ENCODE measurements at regions not wholly inside any gene's neighbourhood (a gene's known extent, or its start where the extent isn't known, plus 50 kb on each side); places are given as distances from the start of the nearest gene placed in this dataset.

GRCh38 chr6:67976486-67976885 is 658.6 kb upstream of the ADGRB3 start:
- Histone ChIP-seq H3K9me3 (ENCODE audit: control insufficient read depth in 2 of 3, insufficient read depth in 1 of 3, low read length in 3 of 3) (no peaks in the 10 kb centered on the region), H3K27me3 (ENCODE audit: control insufficient read depth, insufficient read depth, low read length) (no peaks in the 10 kb centered on the region), H3K4me1 (ENCODE audit: control insufficient read depth in 2 of 3, insufficient read depth in 2 of 3, low read depth in 1 of 3, low read length in 3 of 3) (no peaks in the 10 kb centered on the region), H3K4me3 (ENCODE audit: low read length in 3 of 3) (no peak overlapping the region), H3K36me3 (ENCODE audit: control insufficient read depth in 2 of 3, insufficient read depth in 3 of 3, low read length in 3 of 3) (no peaks in the 10 kb centered on the region), H3K27ac (ENCODE audit: low read depth in 2 of 2, low read length in 2 of 2) (no peak overlapping the region), H3K9ac (ENCODE audit: low read length in 3 of 3) (no peak overlapping the region)
- DNase-seq (no peak), FAIRE-seq (no peak)
- intact Hi-C loops (cut with DNase I) = no loop called here
- no peak for TF ChIP-seq CTCF (IDR thresholded peaks at IDR 0.05; ENCODE audit: borderline replicate concordance, extremely low read depth, insufficient read depth)

GRCh38 chr6:67974931-67975330 is 660.2 kb upstream of the ADGRB3 start:
- FAIRE-seq = no peak
- intact Hi-C loops (cut with DNase I) = no loop called here
- DNase-seq = no peak
- Histone ChIP-seq H3K4me3 (ENCODE audit: low read length in 3 of 3) (no peak overlapping the region), H3K27me3 (ENCODE audit: control insufficient read depth, insufficient read depth, low read length) (no peaks in the 10 kb centered on the region), H3K27ac (ENCODE audit: low read depth in 2 of 2, low read length in 2 of 2) (no peak overlapping the region), H3K4me1 (ENCODE audit: control insufficient read depth in 2 of 3, insufficient read depth in 2 of 3, low read depth in 1 of 3, low read length in 3 of 3) (no peaks in the 10 kb centered on the region), H3K36me3 (ENCODE audit: control insufficient read depth in 2 of 3, insufficient read depth in 3 of 3, low read length in 3 of 3) (no peaks in the 10 kb centered on the region), H3K9me3 (ENCODE audit: control insufficient read depth in 2 of 3, insufficient read depth in 1 of 3, low read length in 3 of 3) (no peaks in the 10 kb centered on the region), H3K9ac (ENCODE audit: low read length in 3 of 3) (no peak overlapping the region)
- no peak for TF ChIP-seq CTCF (IDR thresholded peaks at IDR 0.05; ENCODE audit: borderline replicate concordance, extremely low read depth, insufficient read depth)

GRCh38 chr6:67971812-67972211 is 663.3 kb upstream of the ADGRB3 start:
- Histone ChIP-seq H3K36me3 (ENCODE audit: control insufficient read depth in 2 of 3, insufficient read depth in 3 of 3, low read length in 3 of 3) (no peaks in the 10 kb centered on the region), H3K9ac (ENCODE audit: low read length in 3 of 3) (no peak overlapping the region), H3K4me1 (ENCODE audit: control insufficient read depth in 2 of 3, insufficient read depth in 2 of 3, low read depth in 1 of 3, low read length in 3 of 3) (no peaks in the 10 kb centered on the region), H3K4me3 (ENCODE audit: low read length in 3 of 3) (no peak overlapping the region), H3K9me3 (ENCODE audit: control insufficient read depth in 2 of 3, insufficient read depth in 1 of 3, low read length in 3 of 3) (no peaks in the 10 kb centered on the region), H3K27ac (ENCODE audit: low read depth in 2 of 2, low read length in 2 of 2) (no peak overlapping the region), H3K27me3 (ENCODE audit: control insufficient read depth, insufficient read depth, low read length) (no peaks in the 10 kb centered on the region)
- intact Hi-C loops (cut with DNase I) = no loop called here
- FAIRE-seq (no peak), DNase-seq (no peak)
- no peak for TF ChIP-seq CTCF (IDR thresholded peaks at IDR 0.05; ENCODE audit: borderline replicate concordance, extremely low read depth, insufficient read depth)

GRCh38 chr6:67966830-67967229 is 668.3 kb upstream of the ADGRB3 start:
- H3K4me1 ChIP-seq (ENCODE audit: control insufficient read depth in 2 of 3, insufficient read depth in 2 of 3, low read depth in 1 of 3, low read length in 3 of 3) = no peaks in the 10 kb centered on the region
- no peaks in the 10 kb centered on the region for H3K36me3 ChIP-seq (ENCODE audit: control insufficient read depth in 2 of 3, insufficient read depth in 3 of 3, low read length in 3 of 3)
- no peak for TF ChIP-seq CTCF (IDR thresholded peaks at IDR 0.05; ENCODE audit: borderline replicate concordance, extremely low read depth, insufficient read depth)
- no peak overlapping the region for H3K27ac ChIP-seq (ENCODE audit: low read depth in 2 of 2, low read length in 2 of 2)
- H3K27me3 ChIP-seq (ENCODE audit: control insufficient read depth, insufficient read depth, low read length) = no peaks in the 10 kb centered on the region
- intact Hi-C loops (cut with DNase I) = no loop called here
- H3K4me3 ChIP-seq (ENCODE audit: low read length in 3 of 3) = no peak overlapping the region
- DNase-seq = no peak
- no peaks in the 10 kb centered on the region for H3K9me3 ChIP-seq (ENCODE audit: control insufficient read depth in 2 of 3, insufficient read depth in 1 of 3, low read length in 3 of 3)
- H3K9ac ChIP-seq (ENCODE audit: low read length in 3 of 3) = no peak overlapping the region
- FAIRE-seq = no peak
